SKM-1 (cell line): ENCODE measurements at regions not wholly inside any gene's neighbourhood (a gene's known extent, or its start where the extent isn't known, plus 50 kb on each side); places are given as distances from the start of the nearest gene placed in this dataset.
"Not testable (repeated sequence)": the region's sequence is repeated elsewhere in the genome, so short reads cannot be mapped to it uniquely, and the experiment has no call there.

Experiments
- DNase-seq: peaks from one replicate; lab custom pipeline; 2025; ENCODE audit not compliant: unreplicated experiment; lab: John Stamatoyannopoulos, UW

DNA sequence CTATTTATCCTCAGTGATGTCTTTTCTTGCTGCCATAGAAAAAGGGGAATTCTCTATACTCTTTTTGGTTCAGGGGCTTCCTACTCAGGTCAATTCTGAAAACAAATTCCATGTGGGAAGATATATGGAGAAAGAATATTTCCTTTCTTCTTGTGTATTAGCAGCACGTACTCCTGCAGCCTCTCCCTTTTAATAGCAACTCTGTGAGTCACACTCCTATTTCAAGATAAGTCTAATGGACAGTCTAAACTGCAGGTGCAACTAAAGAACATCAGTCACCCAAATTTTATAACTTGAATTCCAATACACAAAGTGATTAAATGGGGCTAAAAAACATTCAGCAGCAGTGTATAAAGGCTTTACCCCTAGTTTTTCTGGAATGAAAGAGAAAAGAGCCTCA, 942.2 kb downstream of the CNTNAP5 start:
- no peak for DNase-seq

DNA sequence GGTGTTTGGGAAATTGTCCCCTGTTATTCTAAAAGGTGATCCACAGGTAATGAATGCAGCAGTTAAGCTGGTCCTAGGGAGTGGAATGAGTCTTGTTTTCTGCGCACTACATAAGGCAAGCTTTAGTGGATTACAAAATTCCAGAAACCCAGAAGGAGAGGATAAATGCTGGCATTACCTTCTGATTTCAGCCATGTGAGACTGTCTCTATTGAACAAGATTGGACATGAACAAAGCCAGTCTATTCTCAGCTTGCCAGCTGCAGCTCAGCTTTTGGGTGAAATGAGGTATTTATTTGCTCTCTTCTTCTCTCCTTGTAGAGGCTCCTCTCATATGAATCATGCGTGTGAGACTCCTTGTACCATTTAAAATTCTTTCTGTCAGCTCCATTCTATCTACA, 944.9 kb downstream of the CNTNAP5 start:
- DNase-seq, result no peak

DNA sequence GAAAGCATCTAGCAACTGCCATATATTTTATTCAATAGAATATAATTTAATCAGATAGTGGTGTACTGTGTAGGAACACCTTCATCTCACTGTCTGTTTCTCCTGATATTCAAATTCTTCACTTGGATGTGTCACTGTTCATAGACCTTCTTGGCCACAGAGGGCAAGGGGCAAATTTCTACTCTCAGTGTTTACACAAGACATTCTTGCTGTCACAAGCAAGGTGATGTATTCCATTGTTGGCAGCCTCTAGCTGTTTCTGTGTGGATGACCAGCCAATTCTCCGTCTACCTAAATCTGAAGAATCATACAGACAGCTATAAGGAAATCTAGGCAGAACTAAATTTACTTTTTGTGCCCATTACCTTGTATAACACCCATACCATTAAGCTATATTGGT, 948.3 kb downstream of the CNTNAP5 start:
- no peak for DNase-seq

DNA sequence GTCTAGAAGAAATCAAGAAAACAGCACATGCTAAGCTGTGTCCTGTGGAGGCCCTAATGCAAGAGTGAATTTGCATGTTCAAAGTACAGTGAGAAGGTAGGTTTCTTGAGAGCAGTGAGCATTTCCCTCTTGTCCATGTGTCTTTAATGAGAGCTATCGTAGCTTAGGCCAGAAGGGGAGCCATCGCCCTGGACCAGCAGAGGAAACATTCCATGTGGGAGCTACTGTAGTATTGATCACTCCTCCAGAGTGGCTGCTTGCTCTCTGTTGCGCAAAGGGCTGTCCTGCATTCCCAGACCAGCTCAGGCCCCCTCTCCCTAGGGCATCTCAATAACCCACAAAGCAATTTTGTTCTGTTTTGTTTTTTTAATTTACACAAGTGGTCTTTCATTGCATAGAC, 950.1 kb downstream of the CNTNAP5 start:
- DNase-seq, result no peak

DNA sequence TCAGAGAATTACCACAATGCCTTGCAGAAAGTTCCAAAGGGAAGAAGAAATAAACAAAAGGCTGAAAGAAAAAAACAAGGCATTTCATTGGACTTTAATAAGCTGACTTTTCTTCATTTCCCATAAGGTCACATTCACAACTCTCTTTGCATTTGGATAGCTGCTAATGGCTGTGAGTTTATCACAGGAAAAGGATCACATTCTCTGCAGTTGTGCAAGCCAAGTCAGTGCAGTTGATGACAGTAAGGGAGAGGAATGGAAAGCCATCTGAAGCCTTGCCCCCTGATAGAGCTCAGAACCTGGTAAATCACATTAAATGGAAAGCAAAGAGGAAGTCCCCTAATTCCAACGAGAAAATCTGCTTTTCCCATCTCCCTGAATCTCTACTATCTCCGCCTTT, 950.6 kb downstream of the CNTNAP5 start:
- DNase-seq, result no peak

DNA sequence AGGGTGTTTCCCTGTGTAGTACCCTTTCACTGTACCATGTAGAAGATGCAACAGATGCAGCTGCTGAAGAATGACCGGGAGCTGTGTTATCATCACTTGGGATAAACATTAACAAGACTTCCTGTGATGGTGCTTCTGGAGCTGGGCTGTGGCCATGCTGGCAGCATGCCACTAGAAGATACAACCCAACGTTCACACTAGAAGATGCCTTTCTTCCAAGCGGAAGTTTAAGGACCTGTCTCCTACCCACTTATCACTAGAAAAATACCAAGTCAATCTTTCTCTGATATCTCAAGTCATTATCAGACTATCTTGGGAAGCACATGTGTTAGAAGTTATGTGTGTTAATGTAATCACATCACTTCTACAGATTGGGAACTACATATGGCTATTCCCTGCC, 953.5 kb downstream of the CNTNAP5 start:
- DNase-seq, result no peak

DNA sequence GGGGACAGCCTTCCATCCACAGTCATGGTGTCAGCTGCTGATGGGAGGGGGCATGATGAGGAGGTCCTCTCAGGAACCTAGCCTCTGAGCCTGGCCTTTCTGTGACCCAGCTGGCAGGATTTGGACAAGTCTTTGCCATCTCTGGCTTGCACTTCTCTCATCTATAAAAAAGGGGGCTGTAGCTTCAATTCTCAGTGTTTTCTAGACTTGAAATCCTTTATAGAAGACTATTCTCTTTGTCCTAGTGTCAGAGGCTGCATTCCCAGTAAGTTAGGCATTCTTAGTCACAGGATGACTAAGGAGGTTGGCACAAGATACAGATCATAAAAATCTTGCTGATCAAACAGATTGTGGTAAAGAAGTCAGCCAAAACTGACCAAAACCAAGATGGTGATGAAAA, 958.5 kb downstream of the CNTNAP5 start:
- DNase-seq, result no peak

DNA sequence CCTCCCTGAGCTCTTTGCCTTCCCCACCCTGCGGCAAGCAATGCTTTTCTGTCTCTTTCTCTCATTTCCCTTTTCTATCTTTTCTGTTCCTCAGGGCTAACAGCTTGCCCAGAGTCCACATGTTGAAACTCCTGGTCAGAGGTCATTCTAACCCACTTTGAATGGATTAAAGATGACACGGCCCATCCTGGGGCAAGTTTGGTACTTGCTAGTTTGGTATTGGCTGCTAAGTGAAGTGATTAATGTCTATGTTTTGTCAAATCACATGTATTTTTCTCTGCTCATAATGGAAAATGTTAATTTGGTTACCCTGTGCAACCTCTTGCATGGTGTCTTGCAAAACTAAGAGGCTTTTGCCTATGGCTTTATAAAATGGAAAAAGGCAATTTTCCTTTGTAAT, 960.2 kb downstream of the CNTNAP5 start:
- DNase-seq, result peak; percentile 22

DNA sequence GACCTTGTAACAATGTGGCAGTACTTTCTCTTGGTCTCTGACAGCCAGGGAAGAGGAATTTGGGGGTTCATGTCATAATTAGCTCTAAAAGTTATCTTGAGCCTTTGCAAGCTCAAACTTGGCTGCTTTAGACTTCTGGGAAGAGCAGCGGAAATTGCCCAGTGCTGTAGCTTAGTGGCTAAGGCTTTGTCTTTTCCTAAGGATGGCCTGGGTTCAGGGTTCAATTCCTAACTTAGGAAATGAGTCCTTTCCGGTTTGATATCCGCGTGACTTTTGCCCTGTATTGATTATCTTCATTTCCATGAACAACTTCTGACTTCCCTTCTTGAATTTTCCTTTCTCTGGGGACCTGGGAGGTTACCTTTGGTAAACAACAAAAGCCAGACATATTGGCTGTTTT, 961.0 kb downstream of the CNTNAP5 start:
- no peak for DNase-seq

DNA sequence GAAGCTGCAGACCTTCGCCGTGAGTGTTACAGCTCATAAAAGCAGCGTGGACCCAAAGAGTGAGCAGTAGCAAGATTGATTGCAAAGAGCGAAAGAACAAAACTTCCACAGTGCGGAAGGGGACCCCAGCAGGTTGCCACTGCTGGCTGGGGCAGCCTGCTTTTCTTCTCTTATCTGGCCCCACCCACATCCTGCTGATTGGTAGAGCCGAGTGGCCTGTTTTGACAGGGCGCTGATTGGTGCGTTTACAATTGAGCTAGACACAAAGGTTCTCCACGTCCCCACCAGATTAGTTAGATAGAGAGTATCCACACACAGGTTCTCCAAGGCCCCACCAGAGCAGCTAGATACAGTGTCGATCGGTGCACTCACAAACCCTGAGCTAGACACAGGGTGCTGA, 961.8 kb downstream of the CNTNAP5 start:
- not testable (repeated sequence) for DNase-seq

DNA sequence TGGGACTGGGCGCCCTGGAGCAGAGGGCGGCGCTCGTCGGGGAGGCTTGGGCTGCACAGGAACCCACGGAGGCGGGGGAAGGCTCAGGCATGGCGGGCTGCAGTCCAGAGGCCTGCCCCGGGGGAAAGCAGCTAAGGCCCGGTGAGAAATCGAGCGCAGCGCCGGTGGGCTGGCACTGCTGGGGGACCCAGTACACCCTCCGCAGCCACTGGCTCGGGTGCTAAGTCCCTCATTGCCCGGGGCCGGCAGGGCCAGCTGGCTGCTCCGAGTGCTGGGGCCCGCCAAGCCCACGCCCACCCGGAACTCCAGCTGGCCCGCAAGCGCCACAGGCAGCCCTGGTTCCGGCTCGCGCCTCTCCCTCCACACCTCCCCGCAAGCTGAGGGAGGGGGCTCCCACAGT, 962.3 kb downstream of the CNTNAP5 start:
- not testable (repeated sequence) for DNase-seq

DNA sequence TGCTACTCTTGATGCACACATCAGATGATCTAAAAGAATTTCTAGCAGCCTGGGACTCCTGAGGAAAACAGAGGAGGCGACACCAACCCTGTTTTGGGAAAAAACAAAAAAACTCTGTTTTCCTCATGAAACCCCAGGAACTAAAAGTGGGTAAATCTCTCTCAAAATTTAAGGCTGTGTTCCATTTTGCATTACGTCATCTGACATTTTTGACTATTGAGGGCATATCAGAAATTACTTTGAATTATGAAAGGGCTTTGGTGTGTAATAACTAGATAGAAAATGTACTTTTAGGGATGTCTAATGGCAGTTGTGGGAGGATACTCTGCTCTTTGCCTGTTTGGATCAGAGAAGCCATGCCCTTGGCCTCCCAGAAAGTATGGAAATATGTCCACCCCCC, 963.0 kb downstream of the CNTNAP5 start:
- DNase-seq, result no peak

DNA sequence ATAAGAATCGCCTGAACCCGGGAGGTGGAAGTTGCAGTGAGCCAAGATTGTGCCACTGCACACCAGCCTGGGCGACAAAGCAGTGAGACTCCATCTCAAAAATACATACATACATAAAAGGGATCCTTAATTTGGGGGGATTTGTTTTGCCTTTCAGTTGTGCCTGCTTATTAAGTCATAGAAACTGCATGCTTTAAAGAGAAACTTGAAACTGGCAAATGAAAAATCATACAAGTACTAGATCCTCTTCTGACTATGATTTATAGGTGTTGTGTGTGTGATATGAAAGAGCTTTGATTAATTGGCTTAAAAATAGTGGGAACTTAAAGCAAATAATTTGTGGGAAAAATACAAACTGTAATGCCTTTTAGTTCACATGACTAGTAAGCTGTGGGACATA, 963.7 kb downstream of the CNTNAP5 start:
- no peak for DNase-seq

DNA sequence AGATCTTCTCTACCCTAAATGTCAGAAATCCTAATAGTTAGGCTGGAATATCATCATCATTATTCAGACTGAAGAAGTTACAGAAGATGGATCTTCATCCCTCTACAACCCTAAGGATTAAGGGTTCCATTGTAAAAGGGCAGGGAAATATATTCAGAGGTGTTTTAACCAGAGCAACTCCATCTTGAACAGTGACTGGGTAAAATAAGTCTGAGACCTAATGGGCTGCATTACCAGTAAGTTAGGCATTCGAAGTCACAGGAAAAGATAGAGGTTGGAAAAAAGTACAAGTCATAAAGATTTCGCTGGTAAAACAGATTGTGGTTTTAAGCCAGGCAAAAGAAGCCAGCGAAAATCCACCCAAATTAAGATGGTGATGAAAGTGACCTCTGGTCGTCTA, 968.7 kb downstream of the CNTNAP5 start:
- DNase-seq, result no peak

DNA sequence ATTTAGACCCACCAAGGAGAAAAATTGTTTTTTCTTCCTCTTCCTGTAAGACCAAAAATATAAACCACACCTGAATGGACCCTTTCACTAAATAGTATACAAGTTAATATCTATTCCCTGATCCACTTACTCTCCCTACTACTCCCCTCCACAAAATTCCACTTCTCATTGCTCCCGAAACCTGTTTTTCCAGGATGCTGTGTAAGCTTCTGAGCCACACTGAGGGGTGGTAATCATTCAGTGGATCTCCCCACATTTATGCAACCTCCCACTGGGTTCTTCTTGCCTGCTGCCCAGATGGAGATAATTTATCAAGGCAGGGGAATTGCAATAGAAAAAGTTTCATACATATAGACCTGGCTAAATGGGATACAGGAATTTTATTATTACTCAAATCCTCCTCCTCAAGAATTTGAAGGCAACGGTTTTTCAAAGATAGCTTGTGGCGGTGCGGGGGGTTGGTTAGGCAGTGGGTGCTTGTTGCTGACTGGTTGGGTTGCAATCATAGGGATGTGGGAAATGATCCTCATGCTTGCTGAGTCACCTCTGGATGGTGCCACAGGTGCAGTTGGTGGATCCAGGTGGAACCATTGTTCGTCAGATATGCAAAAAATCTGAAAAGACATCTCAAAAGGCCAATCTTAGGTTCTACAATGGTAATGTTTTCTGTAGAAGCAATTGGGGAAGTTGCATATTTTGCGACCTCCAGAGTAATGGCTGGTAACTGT, 970.3 kb downstream of the CNTNAP5 start:
- DNase-seq, result no peak

DNA sequence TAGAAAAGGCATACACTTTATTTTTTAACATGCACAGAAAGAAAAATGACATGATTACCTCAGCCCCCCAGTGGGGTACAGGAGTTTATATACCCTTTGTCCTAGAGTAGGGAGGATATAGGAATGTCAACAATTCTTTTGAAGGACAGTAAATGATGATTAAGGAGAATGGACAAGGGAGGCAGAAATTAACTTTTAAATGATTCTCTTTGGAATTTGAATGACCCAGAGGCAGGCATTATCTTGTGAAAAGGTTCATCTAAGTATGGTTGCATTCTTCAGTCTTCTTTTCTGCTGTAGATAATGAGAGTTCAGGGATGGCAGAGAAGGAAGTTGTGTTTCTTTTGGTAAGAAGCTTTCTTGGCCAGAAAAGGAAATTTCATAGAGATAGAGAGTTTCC, 971.3 kb downstream of the CNTNAP5 start:
- no peak for DNase-seq

DNA sequence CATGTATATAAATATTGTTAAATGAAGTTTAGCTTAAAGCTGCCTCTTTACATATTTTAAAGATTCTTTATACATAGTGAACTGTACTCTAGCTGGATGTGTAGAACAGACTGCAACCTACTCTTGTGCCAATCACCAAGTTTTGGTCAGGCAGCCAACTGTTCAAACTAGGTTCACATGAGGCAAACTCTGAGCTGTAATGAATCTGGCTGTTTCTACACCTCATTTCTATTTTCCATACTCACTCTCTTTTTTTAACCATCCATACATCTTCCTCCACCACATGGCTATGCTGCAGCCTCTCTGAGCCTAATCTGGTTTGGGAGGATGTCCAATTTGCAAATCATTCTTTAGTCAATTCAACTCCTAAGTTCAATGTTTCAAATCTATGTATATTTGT, 974.8 kb downstream of the CNTNAP5 start:
- no peak for DNase-seq

DNA sequence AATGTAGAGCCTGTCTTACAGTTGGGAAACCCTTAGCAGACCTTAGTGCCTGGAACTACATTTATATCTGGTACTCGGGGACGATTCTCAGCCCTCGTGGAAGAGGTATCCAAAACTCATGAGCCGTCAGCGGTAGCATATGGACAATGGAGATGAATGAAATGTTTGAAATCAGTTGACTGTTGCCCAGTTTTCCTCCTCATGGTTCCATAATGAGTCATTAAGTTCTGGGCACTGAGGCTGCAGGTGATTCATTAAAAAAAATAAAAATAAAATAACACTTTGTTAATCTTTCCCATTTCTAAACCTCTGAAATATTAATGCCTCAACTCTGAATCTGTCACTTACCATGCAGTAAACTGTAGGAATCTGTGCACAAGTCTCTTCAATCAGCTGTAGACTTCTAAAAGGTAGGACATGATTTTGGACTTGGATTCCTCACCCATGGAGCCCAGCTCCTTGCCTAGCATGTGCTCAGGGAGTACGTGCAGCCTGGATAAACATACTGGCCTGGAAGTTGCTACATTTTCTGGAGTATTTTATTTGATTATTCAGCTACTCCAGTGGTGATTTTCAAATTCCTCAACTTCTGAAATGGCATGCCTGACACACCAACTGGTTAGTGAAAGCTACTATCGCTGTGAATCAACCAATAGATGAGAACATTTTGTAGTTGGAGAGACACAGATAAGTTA, 979.2 kb downstream of the CNTNAP5 start:
- DNase-seq, result no peak

DNA sequence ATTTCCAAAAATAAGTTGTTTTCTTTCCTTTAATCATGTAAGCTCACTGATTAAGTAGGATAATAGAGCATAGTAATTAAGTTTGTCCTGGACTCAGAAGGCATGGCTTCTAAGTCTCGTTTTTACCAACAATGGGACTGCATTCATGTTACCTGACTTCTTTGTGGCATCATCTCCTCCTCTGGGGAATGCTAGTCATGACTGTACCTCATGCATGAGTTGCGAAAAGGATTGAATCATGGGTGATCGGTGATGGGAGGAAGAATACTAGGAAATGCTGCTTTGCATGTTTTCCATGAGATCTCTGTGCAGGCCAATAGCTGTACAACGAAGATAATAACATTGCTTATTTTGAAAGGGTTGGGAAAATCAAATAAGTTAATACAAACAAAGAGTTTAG, 981.6 kb downstream of the CNTNAP5 start:
- no peak for DNase-seq

DNA sequence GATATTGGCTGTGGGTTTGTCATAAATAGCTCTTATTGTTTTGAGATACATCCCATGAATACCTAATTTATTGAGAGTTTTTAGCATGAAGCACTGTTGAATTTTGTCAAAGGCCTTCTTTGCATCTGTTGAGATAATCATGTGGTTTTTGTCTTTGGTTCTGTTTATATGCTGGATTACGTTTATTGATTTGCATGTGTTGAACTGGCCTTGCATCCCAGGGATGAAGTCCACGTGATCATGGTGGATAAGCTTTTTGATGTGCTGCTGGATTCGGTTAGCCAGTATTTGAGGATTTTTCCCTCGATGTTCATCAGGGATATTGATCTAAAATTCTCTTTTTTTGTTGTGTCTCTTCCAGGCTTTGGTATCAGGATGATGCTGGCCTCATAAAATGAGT, 1003.6 kb downstream of the CNTNAP5 start:
- not testable (repeated sequence) for DNase-seq

DNA sequence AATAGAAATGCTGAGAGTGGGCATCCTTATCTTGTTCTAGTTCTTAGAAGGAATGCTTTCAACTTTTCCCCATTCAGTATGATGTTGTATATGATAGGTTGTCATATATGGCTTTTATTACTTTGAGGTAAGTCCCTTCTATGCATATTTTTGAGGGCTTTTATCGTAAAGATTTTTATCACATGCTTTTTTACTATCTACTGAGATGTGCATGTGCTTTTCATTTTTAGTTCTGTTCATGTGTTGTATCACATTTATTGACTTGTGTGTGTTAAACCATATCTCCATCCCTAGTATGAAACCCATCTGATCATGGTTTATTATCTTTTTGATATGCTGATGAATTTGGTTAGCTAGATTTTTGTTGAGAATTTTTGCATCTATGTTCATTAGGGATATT, 1008.8 kb downstream of the CNTNAP5 start:
- no peak for DNase-seq

DNA sequence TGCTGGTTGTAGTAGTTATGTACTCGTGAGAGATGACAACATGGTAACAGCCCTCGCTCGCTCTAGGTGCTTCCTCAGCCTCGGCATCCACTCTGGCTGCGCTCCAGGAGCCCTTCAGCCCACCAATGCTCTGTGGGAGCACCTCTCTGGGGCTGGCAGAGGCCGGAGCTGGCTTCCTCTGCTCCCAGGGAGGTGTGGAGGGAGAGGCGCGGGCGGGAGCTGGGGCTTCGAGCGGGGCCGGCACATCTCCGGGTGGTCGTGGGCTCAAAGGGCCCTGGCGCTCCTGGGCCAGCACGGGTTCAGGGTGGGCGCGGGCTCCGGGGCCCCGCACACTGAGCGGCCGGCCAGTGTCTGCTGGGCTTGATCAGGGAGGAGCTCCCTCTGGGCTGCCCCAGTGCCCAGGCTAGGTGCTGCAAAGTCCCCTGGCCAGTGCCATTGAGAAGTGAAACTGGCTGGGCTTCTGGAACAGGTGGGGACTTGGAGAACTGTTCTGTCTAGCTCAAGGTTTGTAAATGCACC, 1012.1 kb downstream of the CNTNAP5 start:
- no peak for DNase-seq

DNA sequence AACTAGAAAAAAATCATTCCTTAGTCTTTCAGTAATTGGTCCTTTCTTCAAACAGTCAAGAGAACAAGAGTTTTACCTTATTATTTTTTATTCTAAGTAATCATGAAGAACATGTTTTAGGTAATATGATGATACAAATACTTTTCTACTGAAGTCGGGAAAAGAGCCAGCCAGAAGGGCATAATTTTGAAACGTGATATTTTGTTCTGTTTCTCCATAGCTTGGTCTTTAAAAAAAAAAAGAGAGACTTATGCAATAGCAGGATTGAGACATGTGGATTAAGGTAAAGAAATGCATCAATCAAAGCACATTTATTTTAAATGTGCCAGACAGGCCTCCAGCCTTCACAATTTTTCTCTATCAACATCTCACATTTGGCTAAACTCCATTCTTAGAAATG, 1016.8 kb downstream of the CNTNAP5 start:
- no peak for DNase-seq
